Bronchial epithelial cell (primary cell): ENCODE measurements at regions not wholly inside any gene's neighbourhood (a gene's known extent, or its start where the extent isn't known, plus 50 kb on each side); places are given as distances from the start of the nearest gene placed in this dataset.

Experiments
- DNase-seq: peaks from one replicate; pipeline ENCODE4 v3.0.0-alpha.2; 2010; ENCODE audit warnings: low read depth
- FAIRE-seq: peaks from 2 replicates; lab custom pipeline; 2011; peaks lifted over from hg19 to GRCh38; lab: Jason Lieb, UNC
- H3K27me3 ChIP-seq: 2 replicates; pipeline ENCODE4 v1.5.1; 2011; ENCODE audit warnings: low read length; ENCODE audit not compliant: control insufficient read depth, insufficient read depth
- H3K36me3 ChIP-seq: 2 replicates; pipeline ENCODE4 v1.5.1; 2011; ENCODE audit warnings: low read length; ENCODE audit not compliant: control insufficient read depth, insufficient read depth
- H3K4me3 ChIP-seq: 2 replicates; pipeline ENCODE4 v1.5.1; 2011; ENCODE audit warnings: mild to moderate bottlenecking, low read depth, low read length, control low read depth
- TF ChIP-seq, protein P1 (sequence below): IDR thresholded peaks from 2 replicates; pipeline ENCODE4 v1.5.1; 2011; ENCODE audit warnings: mild to moderate bottlenecking, moderate library complexity, low read length, control low read depth, inconsistent platforms; ENCODE audit not compliant: insufficient read depth, severe bottlenecking

DNA sequence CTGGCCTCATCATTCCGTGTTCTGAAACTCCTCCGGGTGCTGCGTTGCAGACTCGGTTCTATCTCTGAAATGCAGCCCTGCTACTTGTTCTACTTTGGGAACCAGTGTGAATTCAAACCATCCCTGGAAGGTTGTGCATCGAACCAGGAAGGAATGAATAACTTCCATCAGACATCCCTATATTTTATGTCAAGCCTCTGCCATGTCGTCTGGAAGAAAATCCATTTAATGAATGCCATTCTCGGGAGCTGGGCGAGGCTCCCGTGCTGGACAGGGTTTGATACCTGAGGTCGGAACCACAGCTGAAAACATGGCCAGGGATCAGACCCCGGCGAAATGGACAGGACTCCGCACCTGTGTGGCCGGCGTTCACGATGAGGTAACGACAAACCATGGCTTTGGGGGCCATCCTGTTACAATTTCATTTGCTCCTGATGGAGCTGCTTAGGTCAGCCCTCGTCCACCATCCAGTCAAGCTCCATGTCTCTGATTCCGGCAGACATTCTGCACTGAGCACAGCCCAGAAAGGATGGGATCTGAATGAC, 821.6 kb downstream of the GALR1 start:
- TF ChIP-seq, protein P1, sequence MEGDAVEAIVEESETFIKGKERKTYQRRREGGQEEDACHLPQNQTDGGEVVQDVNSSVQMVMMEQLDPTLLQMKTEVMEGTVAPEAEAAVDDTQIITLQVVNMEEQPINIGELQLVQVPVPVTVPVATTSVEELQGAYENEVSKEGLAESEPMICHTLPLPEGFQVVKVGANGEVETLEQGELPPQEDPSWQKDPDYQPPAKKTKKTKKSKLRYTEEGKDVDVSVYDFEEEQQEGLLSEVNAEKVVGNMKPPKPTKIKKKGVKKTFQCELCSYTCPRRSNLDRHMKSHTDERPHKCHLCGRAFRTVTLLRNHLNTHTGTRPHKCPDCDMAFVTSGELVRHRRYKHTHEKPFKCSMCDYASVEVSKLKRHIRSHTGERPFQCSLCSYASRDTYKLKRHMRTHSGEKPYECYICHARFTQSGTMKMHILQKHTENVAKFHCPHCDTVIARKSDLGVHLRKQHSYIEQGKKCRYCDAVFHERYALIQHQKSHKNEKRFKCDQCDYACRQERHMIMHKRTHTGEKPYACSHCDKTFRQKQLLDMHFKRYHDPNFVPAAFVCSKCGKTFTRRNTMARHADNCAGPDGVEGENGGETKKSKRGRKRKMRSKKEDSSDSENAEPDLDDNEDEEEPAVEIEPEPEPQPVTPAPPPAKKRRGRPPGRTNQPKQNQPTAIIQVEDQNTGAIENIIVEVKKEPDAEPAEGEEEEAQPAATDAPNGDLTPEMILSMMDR: no peak
- FAIRE-seq (no peak), DNase-seq (no peak)
- H3K4me3 ChIP-seq: no peak overlapping the region
- no peaks in the 10 kb centered on the region for H3K36me3 ChIP-seq
- H3K27me3 ChIP-seq: no peaks in the 10 kb centered on the region

DNA sequence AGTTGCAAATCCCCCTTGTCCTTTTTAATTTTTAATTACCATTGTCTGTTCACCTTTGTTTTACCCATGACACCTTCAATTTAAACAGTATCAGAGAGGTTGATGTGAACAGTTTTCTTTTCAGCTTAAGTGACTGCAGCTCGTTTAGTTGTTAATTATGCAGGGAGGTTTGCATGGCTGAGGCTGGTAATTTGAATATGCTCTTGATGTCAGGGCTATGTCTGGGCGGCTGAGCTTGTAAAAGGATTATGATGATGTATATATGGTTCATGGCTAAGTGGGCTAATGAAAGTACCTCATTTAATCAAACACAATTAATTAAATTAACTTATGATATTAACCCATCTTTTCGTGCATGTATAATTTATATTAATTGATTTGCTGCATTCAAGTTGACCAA, 822.1 kb downstream of the GALR1 start:
- H3K4me3 ChIP-seq: no peak overlapping the region
- no peaks in the 10 kb centered on the region for H3K27me3 ChIP-seq
- FAIRE-seq (no peak), DNase-seq (no peak)
- TF ChIP-seq, protein P1: no peak
- no peaks in the 10 kb centered on the region for H3K36me3 ChIP-seq

DNA sequence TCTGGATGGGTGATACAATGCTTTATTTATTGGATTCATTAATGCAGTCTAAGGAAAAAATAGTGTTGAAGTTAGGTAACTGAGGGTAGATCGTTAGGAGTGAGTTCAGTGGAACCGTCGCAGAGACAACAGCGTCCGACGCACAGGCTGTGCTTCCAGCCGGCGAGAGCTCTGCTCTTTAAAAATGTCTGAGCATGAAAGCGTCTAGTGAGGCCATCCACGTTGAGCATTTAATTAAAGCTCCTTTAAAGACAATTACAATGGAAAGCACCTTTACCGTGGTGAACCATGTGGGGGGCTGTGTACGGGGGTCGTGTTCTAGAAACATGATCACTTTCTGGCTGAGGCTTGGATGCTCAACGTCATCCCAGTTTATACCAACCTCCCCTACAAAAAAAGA, 822.7 kb downstream of the GALR1 start:
- no peak overlapping the region for H3K4me3 ChIP-seq

DNA sequence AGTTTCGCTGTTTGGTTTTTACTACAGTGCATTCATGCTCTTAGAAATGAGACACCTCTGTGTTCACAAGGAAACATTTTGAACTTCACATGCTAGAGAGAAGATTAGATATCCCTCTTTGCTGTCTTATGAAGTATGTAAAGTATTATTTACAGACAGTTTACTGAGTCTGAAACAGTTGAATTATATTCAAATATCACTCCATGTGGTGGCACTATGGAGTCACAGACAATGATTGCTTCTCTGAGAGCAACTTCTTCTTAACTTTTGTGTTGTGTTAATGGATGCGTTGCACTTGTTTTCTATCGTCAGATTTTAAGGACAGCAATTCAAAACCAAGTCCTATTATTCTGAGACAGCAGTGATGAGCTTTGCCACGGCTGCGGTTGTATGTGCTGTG, 823.6 kb downstream of the GALR1 start:
- FAIRE-seq: no peak
- TF ChIP-seq, protein P1: no peak
- Histone ChIP-seq H3K27me3 (no peaks in the 10 kb centered on the region), H3K4me3 (no peak overlapping the region), H3K36me3 (no peaks in the 10 kb centered on the region)
- DNase-seq: peak; percentile 7

More for the DNA sequence above, 822.7 kb downstream of the GALR1 start:
- DNase-seq (no peak), FAIRE-seq (no peak)
- Histone ChIP-seq H3K36me3 (no peaks in the 10 kb centered on the region), H3K27me3 (no peaks in the 10 kb centered on the region)
- TF ChIP-seq, protein P1: no peak

DNA sequence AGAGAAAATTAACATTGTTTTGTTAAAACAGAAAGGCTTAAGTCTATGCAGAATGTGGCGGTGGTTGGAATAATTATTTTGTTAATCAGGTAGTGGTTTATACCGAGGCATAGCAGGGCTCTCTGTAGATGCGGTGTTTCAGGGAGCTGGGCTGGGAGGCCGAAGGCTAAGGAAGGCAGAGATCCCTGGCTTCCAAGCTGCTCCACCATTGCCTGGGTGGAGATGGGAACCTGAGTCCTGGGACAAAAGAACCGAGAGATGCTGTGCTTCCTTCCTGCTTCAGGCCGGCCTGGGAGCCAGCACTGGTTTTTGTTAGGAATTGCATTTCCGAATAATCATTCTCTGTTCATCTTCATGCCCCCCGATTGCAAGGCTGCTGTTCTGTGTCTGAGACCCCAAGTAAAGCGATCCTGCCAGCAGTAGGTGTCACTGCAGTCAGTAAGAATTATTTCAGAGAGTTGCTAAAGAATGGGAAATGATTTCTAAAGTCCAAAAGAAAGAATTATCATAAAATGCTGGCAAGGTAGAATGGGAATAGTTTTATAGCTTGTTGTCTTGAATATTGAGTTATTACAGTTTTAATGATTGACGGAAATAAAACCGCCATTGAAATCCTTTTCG, 824.9 kb downstream of the GALR1 start:
- FAIRE-seq (no peak), DNase-seq (no peak)
- H3K4me3 ChIP-seq: no peak overlapping the region
- H3K36me3 ChIP-seq: no peaks in the 10 kb centered on the region
- no peaks in the 10 kb centered on the region for H3K27me3 ChIP-seq
- TF ChIP-seq, protein P1: no peak

DNA sequence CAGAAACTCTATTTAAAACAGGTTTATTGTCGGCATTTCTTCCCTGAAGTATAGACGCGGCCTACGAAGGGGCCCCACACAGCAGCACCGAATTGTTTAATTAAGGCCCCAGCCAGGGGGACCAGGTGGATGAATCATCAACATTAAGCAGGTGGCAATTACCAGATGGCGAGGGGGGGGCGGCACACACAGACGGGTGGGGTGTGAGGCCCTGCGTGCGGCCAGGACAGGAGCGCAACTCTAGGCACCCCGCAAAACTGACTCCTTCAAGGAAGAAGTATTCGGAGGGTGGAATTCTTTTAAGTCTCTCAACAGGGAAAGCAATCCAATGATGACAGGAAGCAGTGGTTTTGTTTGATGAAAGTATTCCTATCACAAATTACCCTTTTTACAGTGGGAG, 830.4 kb downstream of the GALR1 start:
- H3K4me3 ChIP-seq: no peak overlapping the region
- no peaks in the 10 kb centered on the region for H3K36me3 ChIP-seq
- TF ChIP-seq, protein P1: no peak
- no peaks in the 10 kb centered on the region for H3K27me3 ChIP-seq
- FAIRE-seq: no peak
- no peak for DNase-seq
